GM18867 (cell line): ENCODE measurements at regions not wholly inside any gene's neighbourhood (a gene's known extent, or its start where the extent isn't known, plus 50 kb on each side); places are given as distances from the start of the nearest gene placed in this dataset.

ENCODE experiments used
- ATAC-seq: cut with Tn5 transposase; IDR thresholded peaks from one replicate; pipeline ENCODE4 v1.9.1; 2021; ENCODE audit warnings: mild to moderate bottlenecking, moderate library complexity; ENCODE audit not compliant: unreplicated experiment

- no peak for ATAC-seq
Observed at GRCh38 chr1:56418151-56418631, 161.2 kb downstream of the PLPP3 start.

- ATAC-seq, result no peak
Observed at GRCh38 chr1:56417646-56418045, 161.7 kb downstream of the PLPP3 start.

GRCh38 chr1:56416495-56416894, 162.9 kb downstream of the PLPP3 start:
- ATAC-seq, result no peak

GRCh38 chr1:56415720-56416119, 163.6 kb downstream of the PLPP3 start:
- no peak for ATAC-seq

- ATAC-seq, result no peak
Observed at GRCh38 chr1:56415258-56415657, 164.1 kb downstream of the PLPP3 start.

GRCh38 chr1:56414728-56415224, 164.6 kb downstream of the PLPP3 start:
- ATAC-seq, result no peak

GRCh38 chr1:56413671-56414199, 165.6 kb downstream of the PLPP3 start:
- no peak for ATAC-seq

GRCh38 chr1:56411484-56412180, 167.7 kb downstream of the PLPP3 start:
- no peak for ATAC-seq

GRCh38 chr1:56411021-56411420, 168.3 kb downstream of the PLPP3 start:
- ATAC-seq, result no peak

- no peak for ATAC-seq
Observed at GRCh38 chr1:56410405-56410804, 169.0 kb downstream of the PLPP3 start.

- ATAC-seq, result no peak
Observed at GRCh38 chr1:56409112-56409691, 170.2 kb downstream of the PLPP3 start.

- no peak for ATAC-seq
Observed at GRCh38 chr1:56406821-56407220, 172.5 kb downstream of the PLPP3 start.

GRCh38 chr1:56404561-56405030, 174.8 kb downstream of the PLPP3 start:
- ATAC-seq, result no peak

- no peak for ATAC-seq
Observed at GRCh38 chr1:56404066-56404465, 175.3 kb downstream of the PLPP3 start.

- no peak for ATAC-seq
Observed at GRCh38 chr1:56403321-56403720, 176.0 kb downstream of the PLPP3 start.

GRCh38 chr1:56401191-56401590, 178.2 kb downstream of the PLPP3 start:
- no peak for ATAC-seq

GRCh38 chr1:56400526-56400925, 178.8 kb downstream of the PLPP3 start:
- no peak for ATAC-seq

- no peak for ATAC-seq
Observed at GRCh38 chr1:56399795-56400194, 179.6 kb downstream of the PLPP3 start.

GRCh38 chr1:56399326-56399725, 180.0 kb downstream of the PLPP3 start:
- no peak for ATAC-seq

GRCh38 chr1:56397811-56398231, 181.5 kb downstream of the PLPP3 start:
- no peak for ATAC-seq

GRCh38 chr1:56397409-56397808, 182.0 kb downstream of the PLPP3 start:
- ATAC-seq, result no peak

- ATAC-seq, result no peak
Observed at GRCh38 chr1:56396581-56396980, 182.8 kb downstream of the PLPP3 start.
